ENCODE measurements at regions not wholly inside any gene's neighbourhood (a gene's known extent, or its start where the extent isn't known, plus 50 kb on each side); places are given as distances from the start of the nearest gene placed in this dataset.

DNA sequence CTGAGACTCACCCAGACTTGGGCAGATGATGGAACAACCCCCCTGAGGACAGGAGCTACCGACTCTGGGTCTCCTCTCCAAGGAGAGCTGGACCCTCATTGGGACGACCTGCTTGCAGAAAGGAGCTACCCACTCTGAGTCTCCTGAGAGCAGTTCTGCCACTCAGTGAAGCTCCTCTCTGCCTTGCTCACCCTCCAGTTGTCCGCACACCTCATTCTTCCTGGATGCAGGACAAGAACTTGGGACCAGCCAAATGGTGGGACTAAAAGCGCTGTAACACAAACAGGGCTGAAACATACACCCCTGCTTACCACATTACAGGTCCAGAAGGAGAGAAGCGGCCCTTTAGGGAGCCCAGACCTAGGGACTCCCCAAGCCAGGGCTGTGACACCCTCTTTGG is 124.9 kb upstream of the CCDC150 start:
- Histone ChIP-seq H3K9me2 (ENCODE audit: low read depth, low read length) (no peaks in the 10 kb centered on the region), H3F3A (ENCODE audit: insufficient read depth, low read length) (no peaks in the 10 kb centered on the region), H3K79me2 (ENCODE audit: insufficient read depth, low read length) (no peaks in the 10 kb centered on the region), H3K4me1 (ENCODE audit: insufficient read depth, low read length, severe bottlenecking) (no peaks in the 10 kb centered on the region), H3K36me3 (ENCODE audit: insufficient read depth, low read length) (no peaks in the 10 kb centered on the region), H3K27me3 (ENCODE audit: insufficient read depth, low read length) (no peaks in the 10 kb centered on the region), H3K27ac (ENCODE audit: low read depth, low read length, poor library complexity, severe bottlenecking) (no peak overlapping the region), H3K4me3 (ENCODE audit: low read depth, low read length, poor library complexity, severe bottlenecking) (no peak overlapping the region), H3K4me2 (ENCODE audit: low read length) (no peak overlapping the region), H3K9me3 (ENCODE audit: low read length) (no peaks in the 10 kb centered on the region), H2AFZ (ENCODE audit: low read length) (no peak overlapping the region), H4K20me1 (ENCODE audit: insufficient read depth, low read length) (no peaks in the 10 kb centered on the region), H3K9ac (ENCODE audit: low read length) (no peak overlapping the region)
- no peak for TF ChIP-seq EZH2 (IDR thresholded peaks at IDR 0.05; ENCODE audit: borderline replicate concordance, low read length)
- TF ChIP-seq, protein P1, sequence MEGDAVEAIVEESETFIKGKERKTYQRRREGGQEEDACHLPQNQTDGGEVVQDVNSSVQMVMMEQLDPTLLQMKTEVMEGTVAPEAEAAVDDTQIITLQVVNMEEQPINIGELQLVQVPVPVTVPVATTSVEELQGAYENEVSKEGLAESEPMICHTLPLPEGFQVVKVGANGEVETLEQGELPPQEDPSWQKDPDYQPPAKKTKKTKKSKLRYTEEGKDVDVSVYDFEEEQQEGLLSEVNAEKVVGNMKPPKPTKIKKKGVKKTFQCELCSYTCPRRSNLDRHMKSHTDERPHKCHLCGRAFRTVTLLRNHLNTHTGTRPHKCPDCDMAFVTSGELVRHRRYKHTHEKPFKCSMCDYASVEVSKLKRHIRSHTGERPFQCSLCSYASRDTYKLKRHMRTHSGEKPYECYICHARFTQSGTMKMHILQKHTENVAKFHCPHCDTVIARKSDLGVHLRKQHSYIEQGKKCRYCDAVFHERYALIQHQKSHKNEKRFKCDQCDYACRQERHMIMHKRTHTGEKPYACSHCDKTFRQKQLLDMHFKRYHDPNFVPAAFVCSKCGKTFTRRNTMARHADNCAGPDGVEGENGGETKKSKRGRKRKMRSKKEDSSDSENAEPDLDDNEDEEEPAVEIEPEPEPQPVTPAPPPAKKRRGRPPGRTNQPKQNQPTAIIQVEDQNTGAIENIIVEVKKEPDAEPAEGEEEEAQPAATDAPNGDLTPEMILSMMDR (IDR thresholded peaks at IDR 0.05; ENCODE audit: low read length): no peak

DNA sequence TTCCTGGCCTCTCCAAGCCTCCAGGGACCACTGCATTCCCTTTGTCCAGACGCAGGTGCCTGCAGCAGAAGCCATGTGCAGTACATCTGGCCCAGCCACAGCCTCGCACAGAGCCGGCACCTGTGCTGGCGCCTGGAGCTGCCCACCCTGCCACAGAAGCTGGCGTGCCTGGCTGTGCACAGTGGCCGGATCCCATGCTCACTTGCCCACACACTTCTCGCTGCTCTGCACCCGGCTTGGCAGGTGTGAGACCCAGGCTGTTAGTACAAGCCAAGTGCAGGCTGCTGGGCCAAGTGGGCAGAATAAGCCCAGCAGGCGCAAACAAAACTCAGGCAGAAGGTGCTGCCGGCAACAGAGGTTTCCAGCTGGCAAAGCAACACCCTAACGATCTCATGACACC is 124.5 kb upstream of the CCDC150 start:
- Histone ChIP-seq H2AFZ (ENCODE audit: low read length) (no peak overlapping the region), H3K9ac (ENCODE audit: low read length) (no peak overlapping the region), H3K4me3 (ENCODE audit: low read depth, low read length, poor library complexity, severe bottlenecking) (no peak overlapping the region), H3K79me2 (ENCODE audit: insufficient read depth, low read length) (no peaks in the 10 kb centered on the region), H4K20me1 (ENCODE audit: insufficient read depth, low read length) (no peaks in the 10 kb centered on the region), H3K9me2 (ENCODE audit: low read depth, low read length) (no peaks in the 10 kb centered on the region), H3K9me3 (ENCODE audit: low read length) (no peaks in the 10 kb centered on the region), H3K4me1 (ENCODE audit: insufficient read depth, low read length, severe bottlenecking) (no peaks in the 10 kb centered on the region), H3F3A (ENCODE audit: insufficient read depth, low read length) (no peaks in the 10 kb centered on the region), H3K36me3 (ENCODE audit: insufficient read depth, low read length) (no peaks in the 10 kb centered on the region), H3K4me2 (ENCODE audit: low read length) (no peak overlapping the region), H3K27ac (ENCODE audit: low read depth, low read length, poor library complexity, severe bottlenecking) (no peak overlapping the region), H3K27me3 (ENCODE audit: insufficient read depth, low read length) (no peaks in the 10 kb centered on the region)
- TF ChIP-seq EZH2 (IDR thresholded peaks at IDR 0.05; ENCODE audit: borderline replicate concordance, low read length): no peak
- TF ChIP-seq, protein P1 (IDR thresholded peaks at IDR 0.05; ENCODE audit: low read length): no peak

DNA sequence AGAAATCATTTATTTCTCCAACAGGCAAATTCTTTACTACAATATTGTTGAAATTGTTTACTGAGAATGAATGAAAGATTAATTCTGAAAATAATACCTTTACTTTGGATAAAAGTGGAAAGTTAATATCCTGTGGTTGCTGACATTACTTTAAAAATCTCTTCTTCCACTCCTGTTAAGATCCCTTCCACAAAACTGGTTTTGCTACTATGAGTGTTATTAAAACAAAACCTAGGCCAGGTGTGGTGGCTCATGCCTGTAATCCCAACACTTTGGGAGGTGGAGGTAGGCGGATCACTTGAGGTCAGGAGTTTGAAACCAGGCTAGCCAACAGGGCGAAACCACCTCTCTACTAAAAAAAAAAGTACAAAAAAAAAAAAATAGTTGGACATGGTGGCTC is 123.9 kb upstream of the CCDC150 start:
- Histone ChIP-seq H3K4me2 (ENCODE audit: low read length) (no peak overlapping the region), H3F3A (ENCODE audit: insufficient read depth, low read length) (no peaks in the 10 kb centered on the region), H2AFZ (ENCODE audit: low read length) (no peak overlapping the region), H3K9me2 (ENCODE audit: low read depth, low read length) (no peaks in the 10 kb centered on the region), H3K36me3 (ENCODE audit: insufficient read depth, low read length) (no peaks in the 10 kb centered on the region), H3K4me1 (ENCODE audit: insufficient read depth, low read length, severe bottlenecking) (no peaks in the 10 kb centered on the region), H4K20me1 (ENCODE audit: insufficient read depth, low read length) (no peaks in the 10 kb centered on the region), H3K9ac (ENCODE audit: low read length) (no peak overlapping the region), H3K27me3 (ENCODE audit: insufficient read depth, low read length) (no peaks in the 10 kb centered on the region), H3K79me2 (ENCODE audit: insufficient read depth, low read length) (no peaks in the 10 kb centered on the region), H3K9me3 (ENCODE audit: low read length) (no peaks in the 10 kb centered on the region), H3K4me3 (ENCODE audit: low read depth, low read length, poor library complexity, severe bottlenecking) (no peak overlapping the region), H3K27ac (ENCODE audit: low read depth, low read length, poor library complexity, severe bottlenecking) (no peak overlapping the region)
- TF ChIP-seq, protein P1 (IDR thresholded peaks at IDR 0.05; ENCODE audit: low read length): no peak
- TF ChIP-seq EZH2 (IDR thresholded peaks at IDR 0.05; ENCODE audit: borderline replicate concordance, low read length): no peak

Data from OCI-LY1 (cell line).